Epidermal melanocyte (primary cell): ENCODE measurements at regions not wholly inside any gene's neighbourhood (a gene's known extent, or its start where the extent isn't known, plus 50 kb on each side); places are given as distances from the start of the nearest gene placed in this dataset.

ENCODE experiments used
- DNase-seq: peaks from one replicate; pipeline ENCODE4 v3.0.0; 2011; ENCODE audit warnings: low spot score; ENCODE audit not compliant: insufficient read length

- no peak for DNase-seq
Observed at GRCh38 chr6:54632984-54633565, 213.5 kb upstream of the FAM83B start.

GRCh38 chr6:54633601-54634000, 213.0 kb upstream of the FAM83B start:
- no peak for DNase-seq

GRCh38 chr6:54640911-54641310, 205.7 kb upstream of the FAM83B start:
- DNase-seq = no peak

- DNase-seq = no peak
Observed at GRCh38 chr6:54646069-54646950, 200.3 kb upstream of the FAM83B start.

- no peak for DNase-seq
Observed at GRCh38 chr6:54646951-54647664, 199.5 kb upstream of the FAM83B start.

- DNase-seq = no peak
Observed at GRCh38 chr6:54654381-54654780, 192.2 kb upstream of the FAM83B start.

GRCh38 chr6:54655162-54655561, 191.4 kb upstream of the FAM83B start:
- no peak for DNase-seq

- no peak for DNase-seq
Observed at GRCh38 chr6:54665278-54665677, 181.3 kb upstream of the FAM83B start.

- DNase-seq = no peak
Observed at GRCh38 chr6:54680531-54680930, 166.0 kb upstream of the FAM83B start.

GRCh38 chr6:54681267-54681666, 165.3 kb upstream of the FAM83B start:
- no peak for DNase-seq

GRCh38 chr6:54681987-54682386, 164.6 kb upstream of the FAM83B start:
- no peak for DNase-seq

- DNase-seq = no peak
Observed at GRCh38 chr6:54689620-54690019, 157.0 kb upstream of the FAM83B start.

- no peak for DNase-seq
Observed at GRCh38 chr6:54690596-54690995, 156.0 kb upstream of the FAM83B start.

GRCh38 chr6:54694928-54695532, 151.5 kb upstream of the FAM83B start:
- no peak for DNase-seq

GRCh38 chr6:54695815-54696214, 150.8 kb upstream of the FAM83B start:
- no peak for DNase-seq

GRCh38 chr6:54697424-54697823, 149.1 kb upstream of the FAM83B start:
- no peak for DNase-seq

GRCh38 chr6:54698974-54699373, 147.6 kb upstream of the FAM83B start:
- DNase-seq = no peak

- DNase-seq = no peak
Observed at GRCh38 chr6:54700158-54700557, 146.4 kb upstream of the FAM83B start.

- DNase-seq = no peak
Observed at GRCh38 chr6:54702772-54703171, 143.8 kb upstream of the FAM83B start.

- no peak for DNase-seq
Observed at GRCh38 chr6:54706391-54706790, 140.2 kb upstream of the FAM83B start.

GRCh38 chr6:54706844-54707605, 139.5 kb upstream of the FAM83B start:
- DNase-seq = no peak
